SJCRH30 (cell line): ENCODE measurements at regions not wholly inside any gene's neighbourhood (a gene's known extent, or its start where the extent isn't known, plus 50 kb on each side); places are given as distances from the start of the nearest gene placed in this dataset.
A peak's percentile ranks its signal among the peaks of the same experiment; 100 is the strongest.
"Not testable (repeated sequence)": the region's sequence is repeated elsewhere in the genome, so short reads cannot be mapped to it uniquely, and the experiment has no call there.

Experiments used
- DNase-seq, 2 experiments: peaks; one replicate each; pipeline ENCODE4 v3.0.0-alpha.2; 2015 to 2020
- H3K27ac ChIP-seq: fragments of 250-450 bp; sonication (Bioruptor Pico); 2 replicates; pipeline ENCODE4 v1.5.1; 2020; ENCODE audit warnings: mild to moderate bottlenecking, moderate library complexity
- H3K27me3 ChIP-seq: fragments of 250-450 bp; sonication (Bioruptor Pico); 2 replicates; pipeline ENCODE4 v1.5.1; 2020; ENCODE audit warnings: mild to moderate bottlenecking, moderate library complexity
- H3K36me3 ChIP-seq: fragments of 250-450 bp; sonication (Bioruptor Pico); 2 replicates; pipeline ENCODE4 v1.5.1; 2020; ENCODE audit warnings: mild to moderate bottlenecking, moderate library complexity
- H3K4me1 ChIP-seq: fragments of 250-450 bp; sonication (Bioruptor Pico); 2 replicates; pipeline ENCODE4 v1.5.1; 2020; ENCODE audit warnings: mild to moderate bottlenecking, moderate library complexity
- H3K4me3 ChIP-seq: fragments of 250-450 bp; sonication (Bioruptor Pico); 2 replicates; pipeline ENCODE4 v1.5.1; 2020; ENCODE audit warnings: mild to moderate bottlenecking, moderate library complexity
- H3K9me3 ChIP-seq: fragments of 250-450 bp; sonication (Bioruptor Pico); replicated peaks from 2 replicates; pipeline ENCODE4 v1.5.1; 2020; ENCODE audit warnings: mild to moderate bottlenecking, moderate library complexity

- H3K4me1 ChIP-seq, result no peaks in the 10 kb centered on the region
- no peaks in the 10 kb centered on the region for H3K9me3 ChIP-seq
- no peak for DNase-seq
- H3K36me3 ChIP-seq, result no peaks in the 10 kb centered on the region
- no peaks in the 10 kb centered on the region for H3K27me3 ChIP-seq
- H3K27ac ChIP-seq, result no peak overlapping the region
- H3K4me3 ChIP-seq, result no peak overlapping the region
Measured at GRCh38 chr5:122615832-122616231, 159.0 kb upstream of the SNX2 start.

GRCh38 chr5:122618046-122618445 lies 156.8 kb upstream of the SNX2 start:
- H3K27me3 ChIP-seq, H3K9me3 ChIP-seq, H3K4me3 ChIP-seq, H3K36me3 ChIP-seq, H3K4me1 ChIP-seq, H3K27ac ChIP-seq, DNase-seq: not testable (repeated sequence)

- not testable (repeated sequence) for H3K27ac ChIP-seq, H3K36me3 ChIP-seq, H3K27me3 ChIP-seq, DNase-seq, H3K4me3 ChIP-seq, H3K4me1 ChIP-seq, H3K9me3 ChIP-seq
Measured at GRCh38 chr5:122620768-122621167, 154.1 kb upstream of the SNX2 start.

- not testable (repeated sequence) for H3K27ac ChIP-seq, H3K36me3 ChIP-seq, H3K4me3 ChIP-seq, H3K4me1 ChIP-seq, H3K9me3 ChIP-seq, H3K27me3 ChIP-seq, DNase-seq
Measured at GRCh38 chr5:122628714-122629113, 146.2 kb upstream of the SNX2 start.

GRCh38 chr5:122629121-122629677 lies 145.7 kb upstream of the SNX2 start:
- 0 out of 2 replicates have a peak, but pooled peaks cover 5% of the 10 kb centered on the region for H3K27me3 ChIP-seq
- no peaks in the 10 kb centered on the region for H3K9me3 ChIP-seq
- no peaks in the 10 kb centered on the region for H3K36me3 ChIP-seq
- no peak overlapping the region for H3K4me3 ChIP-seq
- H3K27ac ChIP-seq, result no peak overlapping the region
- DNase-seq, result no peak
- H3K4me1 ChIP-seq, result no peaks in the 10 kb centered on the region

GRCh38 chr5:122638581-122638980 lies 136.3 kb upstream of the SNX2 start:
- no peaks in the 10 kb centered on the region for H3K36me3 ChIP-seq
- H3K27me3 ChIP-seq, result no peaks in the 10 kb centered on the region
- no peak overlapping the region for H3K4me3 ChIP-seq
- no peak overlapping the region for H3K27ac ChIP-seq
- H3K4me1 ChIP-seq, result no peaks in the 10 kb centered on the region
- DNase-seq, result no peak
- H3K9me3 ChIP-seq, result no peaks in the 10 kb centered on the region

GRCh38 chr5:122639033-122639432 lies 135.8 kb upstream of the SNX2 start:
- Histone ChIP-seq H3K9me3 (no peaks in the 10 kb centered on the region), H3K27ac (no peak overlapping the region), H3K4me3 (no peak overlapping the region), H3K4me1 (no peaks in the 10 kb centered on the region), H3K36me3 (no peaks in the 10 kb centered on the region), H3K27me3 (no peaks in the 10 kb centered on the region)
- DNase-seq, result no peak

GRCh38 chr5:122639864-122640263 lies 135.0 kb upstream of the SNX2 start:
- no peaks in the 10 kb centered on the region for H3K9me3 ChIP-seq
- no peaks in the 10 kb centered on the region for H3K27me3 ChIP-seq
- H3K4me3 ChIP-seq, result no peak overlapping the region
- H3K27ac ChIP-seq, result no peak overlapping the region
- H3K4me1 ChIP-seq, result no peaks in the 10 kb centered on the region
- H3K36me3 ChIP-seq, result no peaks in the 10 kb centered on the region
- no peak for DNase-seq

- Histone ChIP-seq H3K9me3 (no peaks in the 10 kb centered on the region), H3K27me3 (no peaks in the 10 kb centered on the region), H3K4me1 (peaks cover 10% of the 10 kb centered on the region), H3K36me3 (no peaks in the 10 kb centered on the region), H3K4me3 (no peak overlapping the region), H3K27ac (no peak overlapping the region)
- DNase-seq, result no peak
Measured at GRCh38 chr5:122649080-122649479, 125.8 kb upstream of the SNX2 start.

GRCh38 chr5:122653087-122654017 lies 121.5 kb upstream of the SNX2 start:
- H3K36me3 ChIP-seq, result no peaks in the 10 kb centered on the region
- H3K9me3 ChIP-seq, result no peaks in the 10 kb centered on the region
- H3K4me3 ChIP-seq, result no peak overlapping the region
- peaks cover 15% of the 10 kb centered on the region for H3K4me1 ChIP-seq
- H3K27ac ChIP-seq, result no peak overlapping the region
- DNase-seq, result peak; percentile 8 to 68
- H3K27me3 ChIP-seq, result no peaks in the 10 kb centered on the region

- no peak for DNase-seq
- Histone ChIP-seq H3K27ac (no peak overlapping the region), H3K4me3 (no peak overlapping the region), H3K36me3 (no peaks in the 10 kb centered on the region), H3K27me3 (no peaks in the 10 kb centered on the region), H3K4me1 (peaks cover 15% of the 10 kb centered on the region), H3K9me3 (no peaks in the 10 kb centered on the region)
Measured at GRCh38 chr5:122656160-122656559, 118.7 kb upstream of the SNX2 start.

- Histone ChIP-seq H3K36me3 (no peaks in the 10 kb centered on the region), H3K4me3 (no peak overlapping the region), H3K4me1 (peaks cover 18% of the 10 kb centered on the region), H3K27ac (no peak overlapping the region), H3K9me3 (no peaks in the 10 kb centered on the region), H3K27me3 (no peaks in the 10 kb centered on the region)
- DNase-seq, result no peak
Measured at GRCh38 chr5:122656577-122656976, 118.3 kb upstream of the SNX2 start.

- no peaks in the 10 kb centered on the region for H3K27me3 ChIP-seq
- no peaks in the 10 kb centered on the region; the same call in 1 of the 2 replicates for H3K9me3 ChIP-seq
- peak in 1 of 2 experiments; percentile 8 for DNase-seq
- peaks cover 4% of the 10 kb centered on the region; the same call in 1 of the 2 replicates for H3K4me1 ChIP-seq
- no peaks in the 10 kb centered on the region for H3K36me3 ChIP-seq
- H3K27ac ChIP-seq, result no peak overlapping the region
- H3K4me3 ChIP-seq, result no peak overlapping the region
Measured at GRCh38 chr5:122661496-122662180, 113.2 kb upstream of the SNX2 start.

GRCh38 chr5:122665051-122665450 lies 109.8 kb upstream of the SNX2 start:
- no peaks in the 10 kb centered on the region for H3K27me3 ChIP-seq
- DNase-seq, result no peak
- H3K27ac ChIP-seq, result no peak overlapping the region
- H3K4me1 ChIP-seq, result peaks cover 4% of the 10 kb centered on the region; the same call in 1 of the 2 replicates
- H3K36me3 ChIP-seq, result no peaks in the 10 kb centered on the region
- no peak overlapping the region for H3K4me3 ChIP-seq
- H3K9me3 ChIP-seq, result no peaks in the 10 kb centered on the region; the same call in 1 of the 2 replicates

- Histone ChIP-seq H3K27ac (no peak overlapping the region), H3K9me3 (no peaks in the 10 kb centered on the region), H3K4me1 (no peaks in the 10 kb centered on the region), H3K27me3 (no peaks in the 10 kb centered on the region), H3K4me3 (no peak overlapping the region), H3K36me3 (no peaks in the 10 kb centered on the region)
- no peak for DNase-seq
Measured at GRCh38 chr5:122668552-122668951, 106.3 kb upstream of the SNX2 start.
